Sigmoid colon (tissue), 4 donors: ENCODE measurements at regions not wholly inside any gene's neighbourhood (a gene's known extent, or its start where the extent isn't known, plus 50 kb on each side); places are given as distances from the start of the nearest gene placed in this dataset.

ENCODE experiments used
- CTCF ChIP-seq, 4 experiments: fragments of 450-650 bp in 3 of 4; fragments of 200-600 bp in 1 of 4; IDR thresholded peaks; one replicate each; pipeline ENCODE4 v1.5.1; 2016 to 2019; ENCODE audit warnings: antibody characterized with exemption in 4 of 4, mild to moderate bottlenecking in 3 of 4, moderate library complexity in 2 of 4
- POLR2A ChIP-seq, 2 donors: fragments of 450-650 bp; IDR thresholded peaks; one replicate each; pipeline ENCODE4 v1.6.1; 2016; ENCODE audit warnings: antibody characterized with exemption in 2 of 2, mild to moderate bottlenecking in 2 of 2, moderate library complexity in 2 of 2
- POLR2AphosphoS5 ChIP-seq, 4 donors: sonication (generic); formaldehyde crosslinking; IDR thresholded peaks; one replicate each; pipeline ENCODE4 v1.6.1; 2017; ENCODE audit warnings: antibody characterized with exemption in 4 of 4

- TF ChIP-seq POLR2AphosphoS5 (IDR thresholded peaks at IDR 0.05) (no peak), CTCF (IDR thresholded peaks at IDR 0.05) (no peak), POLR2A (IDR thresholded peaks at IDR 0.05) (no peak)
These were observed 203.6 kb downstream of the ARHGEF9 start for GRCh38 chrX:63581398-63581797.
